Nephron progenitor cell (in vitro differentiated cells): ENCODE measurements at regions not wholly inside any gene's neighbourhood (a gene's known extent, or its start where the extent isn't known, plus 50 kb on each side); places are given as distances from the start of the nearest gene placed in this dataset.

Source experiments
- DNase-seq: peaks from one replicate; pipeline ENCODE4 v3.0.0; 2021
- H3K27ac Mint-ChIP-seq: 2 replicates; pipeline ENCODE4 v1.8.0; 2021; ENCODE audit warnings: mild to moderate bottlenecking, moderate library complexity, mixed read lengths
- H3K27me3 Mint-ChIP-seq: 2 replicates; pipeline ENCODE4 v1.8.0; 2021; ENCODE audit warnings: mild to moderate bottlenecking, low read depth, mixed read lengths; ENCODE audit not compliant: poor library complexity
- H3K36me3 Mint-ChIP-seq: 2 replicates; pipeline ENCODE4 v1.8.0; 2021; ENCODE audit warnings: low read depth, mixed read lengths
- H3K4me1 Mint-ChIP-seq: 2 replicates; pipeline ENCODE4 v1.8.0; 2021; ENCODE audit warnings: mixed read lengths
- H3K4me3 Mint-ChIP-seq: 2 replicates; pipeline ENCODE4 v1.8.0; 2021; ENCODE audit warnings: mild to moderate bottlenecking, moderate library complexity, mixed read lengths
- H3K9me3 Mint-ChIP-seq: 2 replicates; pipeline ENCODE4 v1.8.0; 2021; ENCODE audit warnings: mild to moderate bottlenecking, moderate library complexity, mixed read lengths
- CTCF ChIP-seq: fragments of 200-600 bp; sonication (generic); IDR thresholded peaks from 2 replicates; pipeline ENCODE4 v1.5.0; 2021; ENCODE audit warnings: antibody characterized with exemption

GRCh38 chr7:55657654-55658053 lies 85.4 kb upstream of the VOPP1 start:
- H3K4me1 Mint-ChIP-seq = no peaks in the 10 kb centered on the region
- H3K27me3 Mint-ChIP-seq = peaks cover 3% of the 10 kb centered on the region
- TF ChIP-seq CTCF = no peak
- H3K36me3 Mint-ChIP-seq = no peaks in the 10 kb centered on the region
- peak overlapping the region; percentile 78 for H3K27ac Mint-ChIP-seq
- H3K4me3 Mint-ChIP-seq = no peak overlapping the region
- DNase-seq = no peak
- peaks cover 62% of the 10 kb centered on the region for H3K9me3 Mint-ChIP-seq

GRCh38 chr7:55651057-55651456 lies 78.8 kb upstream of the VOPP1 start:
- H3K27ac Mint-ChIP-seq = no peak overlapping the region

DNA sequence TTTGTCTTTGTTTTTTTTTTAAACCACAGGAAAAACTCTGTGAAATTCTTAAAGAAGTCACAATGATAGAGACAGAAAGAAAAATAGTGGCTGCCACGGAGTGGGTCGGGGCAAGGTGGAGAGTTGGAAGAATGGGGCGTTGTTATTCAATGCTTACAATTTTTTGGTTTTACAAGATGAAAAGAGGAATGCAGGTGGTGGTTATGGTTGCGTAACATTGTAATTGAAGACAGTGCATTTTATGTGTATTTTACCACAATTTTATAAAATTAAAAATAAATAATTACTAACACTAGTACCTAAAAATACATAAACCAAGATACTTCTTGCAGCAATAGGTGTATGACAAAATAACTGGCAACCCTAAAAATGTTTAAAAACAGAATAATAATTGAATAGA lies 76.9 kb upstream of the VOPP1 start:
- DNase-seq = no peak
- no peak for TF ChIP-seq CTCF
- Mint-ChIP-seq H3K36me3 (no peaks in the 10 kb centered on the region), H3K9me3 (peaks cover 53% of the 10 kb centered on the region), H3K27ac (no peak overlapping the region), H3K4me1 (no peaks in the 10 kb centered on the region), H3K4me3 (no peak overlapping the region), H3K27me3 (no peaks in the 10 kb centered on the region)

More at GRCh38 chr7:55651057-55651456, 78.8 kb upstream of the VOPP1 start:
- DNase-seq = no peak
- no peak for TF ChIP-seq CTCF
- H3K27me3 Mint-ChIP-seq = no peaks in the 10 kb centered on the region
- H3K4me1 Mint-ChIP-seq = no peaks in the 10 kb centered on the region
- H3K4me3 Mint-ChIP-seq = no peak overlapping the region
- peaks cover 67% of the 10 kb centered on the region for H3K9me3 Mint-ChIP-seq
- no peaks in the 10 kb centered on the region for H3K36me3 Mint-ChIP-seq

- H3K4me1 Mint-ChIP-seq = no peaks in the 10 kb centered on the region
- no peaks in the 10 kb centered on the region for H3K27me3 Mint-ChIP-seq
- H3K9me3 Mint-ChIP-seq = peaks cover 31% of the 10 kb centered on the region
- H3K27ac Mint-ChIP-seq = no peak overlapping the region
- TF ChIP-seq CTCF = no peak
- H3K4me3 Mint-ChIP-seq = no peak overlapping the region
- H3K36me3 Mint-ChIP-seq = no peaks in the 10 kb centered on the region
- DNase-seq = no peak
Observed at GRCh38 chr7:55644567-55644966, 72.3 kb upstream of the VOPP1 start.

DNA sequence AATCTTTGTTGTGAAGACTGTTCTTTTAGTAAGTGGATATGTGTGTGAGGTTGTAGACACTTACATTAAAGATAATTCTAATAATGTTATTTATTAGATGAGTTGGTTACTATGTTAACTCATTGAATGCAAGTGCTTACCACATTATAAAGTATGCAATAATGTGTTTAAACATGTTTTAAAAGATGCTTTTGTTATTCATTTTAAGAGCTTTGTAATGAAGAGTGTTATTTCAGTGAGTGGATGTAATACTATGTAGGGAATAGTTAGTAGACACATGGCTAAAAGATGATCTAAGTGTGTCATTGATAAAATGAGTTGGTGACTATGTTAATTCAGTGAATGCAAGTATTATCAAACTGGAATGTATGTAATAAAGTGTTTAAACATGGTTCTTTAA lies 70.0 kb upstream of the VOPP1 start:
- no peak for DNase-seq
- Mint-ChIP-seq H3K27me3 (no peaks in the 10 kb centered on the region), H3K9me3 (peaks cover 44% of the 10 kb centered on the region), H3K4me1 (no peaks in the 10 kb centered on the region), H3K36me3 (no peaks in the 10 kb centered on the region), H3K4me3 (no peak overlapping the region), H3K27ac (no peak overlapping the region)
- no peak for TF ChIP-seq CTCF

DNA sequence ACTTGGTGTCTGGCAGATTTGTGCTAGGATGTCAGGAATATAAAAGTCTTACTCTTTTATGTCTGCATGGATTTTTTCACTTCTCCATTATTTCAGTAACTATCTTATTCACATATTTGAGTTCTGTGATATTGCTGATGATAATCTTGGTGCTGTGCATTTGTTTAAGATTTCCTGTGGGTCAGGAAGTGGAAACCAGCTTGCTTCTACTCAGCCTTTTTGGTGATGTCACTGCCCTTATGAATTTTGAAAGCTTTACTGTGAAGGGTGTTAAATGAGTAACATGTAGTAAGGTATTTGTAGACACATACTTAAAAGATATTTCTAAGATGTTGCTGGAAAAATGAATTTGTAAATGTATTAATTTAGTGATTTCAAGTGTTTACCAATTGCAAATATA lies 69.5 kb upstream of the VOPP1 start:
- Mint-ChIP-seq H3K4me1 (no peaks in the 10 kb centered on the region), H3K36me3 (no peaks in the 10 kb centered on the region), H3K4me3 (no peak overlapping the region), H3K9me3 (peaks cover 44% of the 10 kb centered on the region), H3K27ac (no peak overlapping the region), H3K27me3 (no peaks in the 10 kb centered on the region)
- TF ChIP-seq CTCF = no peak
- no peak for DNase-seq
